Esophagus muscularis mucosa (tissue), 4 donors: ENCODE measurements at regions not wholly inside any gene's neighbourhood (a gene's known extent, or its start where the extent isn't known, plus 50 kb on each side); places are given as distances from the start of the nearest gene placed in this dataset.

Experiments used
- DNase-seq: peaks from one replicate; pipeline ENCODE4 v3.0.0-alpha.2; 2017; ENCODE audit errors: extremely low spot score
- H3K27ac ChIP-seq, 4 donors: fragments of 200-600 bp; sonication (generic); replicated peaks in 1 of 4; 1 replicate in 3 of 4; 2 replicates in 1 of 4; pipeline ENCODE4 v1.5.1; 2016 to 2019; ENCODE audit warnings: mild to moderate bottlenecking in 1 of 4
- H3K27me3 ChIP-seq, 4 donors: fragments of 200-600 bp; sonication (generic); one replicate each; pipeline versions ENCODE4 v1.5.1 to v1.6.0; 2016 to 2019
- H3K36me3 ChIP-seq, 4 donors: fragments of 200-600 bp; sonication (generic); one replicate each; pipeline ENCODE4 v1.5.1; 2016 to 2019
- H3K4me1 ChIP-seq, 4 donors: fragments of 200-600 bp; sonication (generic); one replicate each; pipeline ENCODE4 v1.5.1; 2016 to 2019
- H3K4me3 ChIP-seq, 4 donors: fragments of 200-600 bp; sonication (generic); 1 replicate in 2 of 4; 2 replicates in 2 of 4; pipeline ENCODE4 v1.5.1; 2016 to 2019; ENCODE audit warnings: mild to moderate bottlenecking in 4 of 4, moderate library complexity in 1 of 4
- H3K9me3 ChIP-seq, 4 donors: fragments of 200-600 bp; sonication (generic); 1 replicate in 3 of 4; 2 replicates in 1 of 4; pipeline ENCODE4 v1.5.1; 2016 to 2019
- EP300 ChIP-seq: sonication (generic); formaldehyde crosslinking; IDR thresholded peaks from one replicate; pipeline ENCODE4 v1.6.1; 2017; ENCODE audit warnings: antibody characterized with exemption
- POLR2A ChIP-seq: fragments of 450-650 bp; IDR thresholded peaks from one replicate; pipeline ENCODE4 v1.6.1; 2017; ENCODE audit warnings: antibody characterized with exemption, moderate library complexity, mild to moderate bottlenecking, low read depth
- POLR2AphosphoS5 ChIP-seq, 2 donors: sonication (generic); formaldehyde crosslinking; IDR thresholded peaks; one replicate each; pipeline ENCODE4 v1.6.1; 2017; ENCODE audit warnings: antibody characterized with exemption in 2 of 2
- WGBS: methylation state at CpG from one replicate; pipeline ENCODE4 v1.1.5; 2018; 5-methylcytosine and 5-hydroxymethylcytosine counted together
- intact Hi-C: fragments of 100-400 bp; cut with DNase I; formaldehyde crosslinking; loops from one replicate; pipeline ENCODE4 v1.15.1; 2023
- TF ChIP-seq, protein P1 (sequence below), 3 experiments: fragments of 200-600 bp in 2 of 3; fragments of 450-650 bp in 1 of 3; sonication (generic) in 2 of 3; IDR thresholded peaks; one replicate each; pipeline ENCODE4 v1.5.1; 2017 to 2019; ENCODE audit warnings: antibody characterized with exemption in 3 of 3, mild to moderate bottlenecking in 2 of 3, moderate library complexity in 1 of 3

DNA sequence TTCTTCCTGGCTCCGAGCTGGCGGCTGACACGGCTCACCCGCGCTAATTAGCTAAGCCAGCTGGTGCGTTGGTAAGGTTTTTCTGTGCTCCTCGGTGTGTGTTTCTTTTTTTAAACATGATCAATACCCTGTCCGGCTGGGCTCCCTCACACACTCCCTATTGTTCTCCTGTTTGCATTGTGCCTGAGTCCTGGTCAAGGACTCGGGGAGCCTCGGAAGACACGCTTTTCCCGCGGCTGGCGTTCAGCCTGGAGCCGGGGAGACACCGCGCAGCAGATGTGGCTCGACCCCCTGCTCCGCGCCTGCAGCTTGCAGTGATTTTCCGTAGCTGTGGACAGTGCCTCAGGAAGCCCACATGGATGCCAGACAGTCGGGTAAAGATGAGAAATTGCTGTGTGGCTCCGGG is 454.9 kb upstream of the CADM1 start:
- H3K4me1 ChIP-seq: peaks cover 0 to 13% (median 4%) of the 10 kb centered on the region in 4 donors
- intact Hi-C loops: no loop called here
- no peak overlapping the region for H3K27ac ChIP-seq
- no peaks in the 10 kb centered on the region for H3K36me3 ChIP-seq
- DNase-seq: no peak
- H3K4me3 ChIP-seq: no peak overlapping the region
- no peak for TF ChIP-seq POLR2AphosphoS5 (IDR thresholded peaks at IDR 0.05)
- TF ChIP-seq EP300: no peak
- TF ChIP-seq, protein P1, sequence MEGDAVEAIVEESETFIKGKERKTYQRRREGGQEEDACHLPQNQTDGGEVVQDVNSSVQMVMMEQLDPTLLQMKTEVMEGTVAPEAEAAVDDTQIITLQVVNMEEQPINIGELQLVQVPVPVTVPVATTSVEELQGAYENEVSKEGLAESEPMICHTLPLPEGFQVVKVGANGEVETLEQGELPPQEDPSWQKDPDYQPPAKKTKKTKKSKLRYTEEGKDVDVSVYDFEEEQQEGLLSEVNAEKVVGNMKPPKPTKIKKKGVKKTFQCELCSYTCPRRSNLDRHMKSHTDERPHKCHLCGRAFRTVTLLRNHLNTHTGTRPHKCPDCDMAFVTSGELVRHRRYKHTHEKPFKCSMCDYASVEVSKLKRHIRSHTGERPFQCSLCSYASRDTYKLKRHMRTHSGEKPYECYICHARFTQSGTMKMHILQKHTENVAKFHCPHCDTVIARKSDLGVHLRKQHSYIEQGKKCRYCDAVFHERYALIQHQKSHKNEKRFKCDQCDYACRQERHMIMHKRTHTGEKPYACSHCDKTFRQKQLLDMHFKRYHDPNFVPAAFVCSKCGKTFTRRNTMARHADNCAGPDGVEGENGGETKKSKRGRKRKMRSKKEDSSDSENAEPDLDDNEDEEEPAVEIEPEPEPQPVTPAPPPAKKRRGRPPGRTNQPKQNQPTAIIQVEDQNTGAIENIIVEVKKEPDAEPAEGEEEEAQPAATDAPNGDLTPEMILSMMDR (IDR thresholded peaks at IDR 0.05): no peak
- no peak for TF ChIP-seq POLR2A
- peaks cover 0 to 24% (median 0%) of the 10 kb centered on the region in 4 donors for H3K27me3 ChIP-seq
- no peaks in the 10 kb centered on the region for H3K9me3 ChIP-seq
- 83% methylated on average over 23 of the region's 23 CpGs for WGBS

DNA sequence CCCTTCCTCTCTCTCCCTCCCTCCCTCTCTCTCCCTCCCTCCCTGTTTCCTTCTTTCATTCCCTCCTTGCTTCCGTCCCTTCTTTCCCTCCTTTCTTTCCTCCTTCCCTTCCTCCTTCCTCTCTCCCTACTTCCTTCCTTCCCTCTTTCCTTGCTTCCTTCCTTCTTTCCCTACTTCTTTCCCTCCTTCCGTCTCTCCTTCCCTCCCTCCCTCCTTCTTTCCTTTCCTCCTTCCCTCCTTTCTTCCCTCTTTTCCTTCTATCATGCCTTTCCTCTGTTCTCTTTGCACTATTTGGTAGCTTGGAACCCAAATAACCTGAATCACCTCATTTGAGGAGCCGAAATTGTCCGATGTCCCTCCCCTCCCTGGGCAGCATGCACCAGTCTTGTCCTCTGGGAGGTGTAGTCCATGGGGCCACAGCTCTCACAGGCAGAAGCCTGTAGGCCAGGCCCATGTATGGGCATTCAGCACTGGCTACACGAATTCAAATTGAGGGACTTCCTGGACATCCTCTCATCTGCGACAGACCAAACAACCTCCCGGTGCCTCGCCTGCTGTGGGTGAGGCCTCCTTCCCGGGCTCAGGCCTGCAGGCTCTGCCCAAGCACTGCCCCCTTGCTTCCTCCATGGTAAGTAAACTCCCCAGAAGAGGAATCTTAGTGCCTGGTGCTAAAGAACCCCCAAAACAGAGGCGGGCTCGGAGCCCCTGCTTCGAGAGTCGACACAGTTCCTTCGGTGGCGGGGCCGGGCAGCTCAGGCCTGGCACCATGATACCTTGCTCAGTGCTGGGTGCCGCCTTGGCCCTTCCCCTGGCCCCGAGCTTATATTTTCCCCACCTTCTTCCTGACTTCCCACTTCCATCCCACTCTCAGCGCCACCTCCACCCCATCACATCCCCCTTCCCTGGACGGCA is 454.1 kb upstream of the CADM1 start:
- 92% methylated on average over 19 of the region's 20 CpGs for WGBS
- Histone ChIP-seq H3K27me3 (peaks cover 0 to 24% (median 0%) of the 10 kb centered on the region in 4 donors), H3K9me3 (no peaks in the 10 kb centered on the region), H3K27ac (no peak overlapping the region), H3K36me3 (no peaks in the 10 kb centered on the region), H3K4me3 (no peak overlapping the region), H3K4me1 (peaks cover 0 to 12% (median 4%) of the 10 kb centered on the region in 4 donors)
- DNase-seq: no peak
- intact Hi-C loops: no loop called here
- no peak for TF ChIP-seq EP300
- no peak for TF ChIP-seq POLR2A
- TF ChIP-seq POLR2AphosphoS5 (IDR thresholded peaks at IDR 0.05): no peak
- TF ChIP-seq, protein P1 (IDR thresholded peaks at IDR 0.05): no peak

DNA sequence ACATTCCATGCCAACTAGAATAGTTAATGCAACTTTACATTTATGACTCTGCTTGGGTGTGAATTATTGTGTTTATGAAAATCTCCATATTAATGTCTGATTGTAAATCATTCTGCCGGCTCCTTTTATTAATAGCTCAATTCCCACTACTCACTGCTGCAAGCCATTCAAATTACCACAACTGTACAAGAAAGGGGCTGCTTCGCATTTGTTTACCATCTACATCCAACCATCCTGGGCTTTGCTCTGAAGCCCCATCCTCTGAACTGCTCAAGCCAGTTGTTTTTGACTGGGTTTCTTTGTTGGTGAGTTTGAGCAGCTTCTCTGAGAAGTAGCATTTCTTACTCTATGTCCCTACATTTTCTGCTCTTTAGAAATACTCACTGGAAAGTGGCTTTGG is 451.6 kb upstream of the CADM1 start:
- Histone ChIP-seq H3K27me3 (peaks cover 0 to 21% (median 0%) of the 10 kb centered on the region in 4 donors), H3K4me3 (no peak overlapping the region), H3K27ac (no peak overlapping the region), H3K36me3 (no peaks in the 10 kb centered on the region), H3K9me3 (peaks cover 0 to 13% (median 6%) of the 10 kb centered on the region in 4 donors), H3K4me1 (no peaks in the 10 kb centered on the region)
- 81% methylated on average over 2 of the region's 2 CpGs for WGBS
- TF ChIP-seq POLR2A: no peak
- TF ChIP-seq POLR2AphosphoS5 (IDR thresholded peaks at IDR 0.05): no peak
- TF ChIP-seq, protein P1 (IDR thresholded peaks at IDR 0.05): no peak
- TF ChIP-seq EP300: no peak
- no peak for DNase-seq
- intact Hi-C loops: no loop called here

DNA sequence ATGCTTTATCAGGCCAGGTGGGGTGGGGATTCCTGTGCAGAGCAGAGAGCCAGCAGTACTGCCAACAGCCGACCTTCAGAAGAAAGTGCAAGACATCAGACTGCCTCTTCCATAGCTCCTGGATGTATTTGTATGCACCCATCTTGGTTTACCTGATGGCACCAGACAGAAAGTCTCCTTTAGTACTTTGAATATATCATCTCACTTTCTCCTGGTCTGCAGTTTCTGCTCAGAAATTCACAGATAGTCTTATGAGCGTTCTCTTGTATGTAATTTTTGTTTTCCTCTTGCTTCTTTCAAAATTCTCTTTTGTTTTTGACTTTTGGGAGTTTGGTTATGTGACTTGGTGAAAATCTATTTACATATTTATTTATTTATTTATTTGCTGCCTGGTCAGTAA is 446.4 kb upstream of the CADM1 start:
- Histone ChIP-seq H3K4me3 (no peak overlapping the region), H3K36me3 (no peaks in the 10 kb centered on the region), H3K9me3 (peaks cover 0 to 29% (median 18%) of the 10 kb centered on the region in 4 donors), H3K27me3 (peaks cover 0 to 5% (median 0%) of the 10 kb centered on the region in 4 donors), H3K27ac (no peak overlapping the region), H3K4me1 (no peaks in the 10 kb centered on the region)
- TF ChIP-seq EP300: no peak
- no peak for TF ChIP-seq POLR2A
- no peak for TF ChIP-seq POLR2AphosphoS5 (IDR thresholded peaks at IDR 0.05)
- TF ChIP-seq, protein P1 (IDR thresholded peaks at IDR 0.05): no peak
- whole genome bisulfite sequencing: 93% methylated on average over 2 of the region's 2 CpGs
- no peak for DNase-seq
- intact Hi-C loops: no loop called here
